GM12875 (cell line): ENCODE measurements at regions not wholly inside any gene's neighbourhood (a gene's known extent, or its start where the extent isn't known, plus 50 kb on each side); places are given as distances from the start of the nearest gene placed in this dataset.

Experiments
- H3K4me3 ChIP-seq: one replicate; pipeline ENCODE4 v1.5.1; 2011; ENCODE audit warnings: low read depth, low read length, control low read depth
- CTCF ChIP-seq: IDR thresholded peaks from 2 replicates; pipeline ENCODE4 v1.5.1; 2011; ENCODE audit warnings: low read depth, mild to moderate bottlenecking, control low read depth, inconsistent platforms, low read length, moderate library complexity, borderline replicate concordance; ENCODE audit not compliant: insufficient read depth

- TF ChIP-seq CTCF: no peak
- H3K4me3 ChIP-seq: no peak overlapping the region
Observed at GRCh38 chr3:22306454-22306853, 555.4 kb upstream of the ZNF385D start.

- no peak overlapping the region for H3K4me3 ChIP-seq
- no peak for TF ChIP-seq CTCF
Observed at GRCh38 chr3:22308871-22309270, 557.9 kb upstream of the ZNF385D start.

GRCh38 chr3:22315925-22316324, 564.9 kb upstream of the ZNF385D start:
- TF ChIP-seq CTCF: no peak
- H3K4me3 ChIP-seq: no peak overlapping the region

GRCh38 chr3:22318325-22318724, 567.3 kb upstream of the ZNF385D start:
- TF ChIP-seq CTCF: no peak
- H3K4me3 ChIP-seq: no peak overlapping the region

GRCh38 chr3:22319446-22319845, 568.4 kb upstream of the ZNF385D start:
- H3K4me3 ChIP-seq: no peak overlapping the region
- no peak for TF ChIP-seq CTCF

GRCh38 chr3:22322861-22323260, 571.9 kb upstream of the ZNF385D start:
- no peak for TF ChIP-seq CTCF
- no peak overlapping the region for H3K4me3 ChIP-seq

- H3K4me3 ChIP-seq: no peak overlapping the region
- no peak for TF ChIP-seq CTCF
Observed at GRCh38 chr3:22326305-22326704, 575.3 kb upstream of the ZNF385D start.
